ENCODE measurements at regions not wholly inside any gene's neighbourhood (a gene's known extent, or its start where the extent isn't known, plus 50 kb on each side); places are given as distances from the start of the nearest gene placed in this dataset.
"Not testable (repeated sequence)": the region's sequence is repeated elsewhere in the genome, so short reads cannot be mapped to it uniquely, and the experiment has no call there.

GRCh38 chr16:16593156-16593863 is 214.4 kb downstream of the NPIPA7 start:
- peak; percentile 35 for TF ChIP-seq CTCF (IDR thresholded peaks at IDR 0.05; ENCODE audit: insufficient read depth, low read length, poor library complexity, severe bottlenecking)
- not testable (repeated sequence) for TF ChIP-seq EZH2phosphoT487 (conservative IDR thresholded peaks at IDR 0.05; ENCODE audit: low read length)

Data from SU-DHL-6 (cell line).